H9 (cell line): ENCODE measurements at regions not wholly inside any gene's neighbourhood (a gene's known extent, or its start where the extent isn't known, plus 50 kb on each side); places are given as distances from the start of the nearest gene placed in this dataset.
"Not testable (repeated sequence)": the region's sequence is repeated elsewhere in the genome, so short reads cannot be mapped to it uniquely, and the experiment has no call there.

ENCODE experiments used
- DNase-seq: peaks from one replicate; pipeline ENCODE4 v3.0.0-alpha.2; 2017
- H2AFZ ChIP-seq: one replicate; pipeline ENCODE4 v1.6.1; 2013; ENCODE audit warnings: mild to moderate bottlenecking, low read length, control low read depth, moderate library complexity
- H2AK5ac ChIP-seq: 2 replicates; pipeline ENCODE4 v1.6.1; 2013; ENCODE audit warnings: low read length, control low read depth, mixed read lengths; ENCODE audit not compliant: insufficient read length
- H2BK120ac ChIP-seq: one replicate; pipeline ENCODE4 v1.6.1; 2013; ENCODE audit warnings: low read depth, mild to moderate bottlenecking, low read length, control low read depth, inconsistent platforms; ENCODE audit not compliant: poor library complexity, severe bottlenecking
- H2BK12ac ChIP-seq: 2 replicates; pipeline ENCODE4 v1.6.1; 2013; ENCODE audit warnings: low read length, control low read depth, mixed read lengths, low read depth; ENCODE audit not compliant: insufficient read length
- H2BK15ac ChIP-seq: 2 replicates; pipeline ENCODE4 v1.6.1; 2013; ENCODE audit warnings: low read depth, low read length, control low read depth
- H2BK20ac ChIP-seq: one replicate; pipeline ENCODE4 v1.6.1; 2013; ENCODE audit warnings: low read depth, mild to moderate bottlenecking, low read length, control low read depth, inconsistent platforms; ENCODE audit not compliant: poor library complexity, severe bottlenecking
- H2BK5ac ChIP-seq: 2 replicates; pipeline ENCODE4 v1.6.1; 2013; ENCODE audit warnings: low read length, control low read depth, mixed read lengths; ENCODE audit not compliant: insufficient read length
- H3K14ac ChIP-seq: 2 replicates; pipeline ENCODE4 v1.6.1; 2013; ENCODE audit warnings: low read length, control low read depth; ENCODE audit not compliant: insufficient read depth
- H3K18ac ChIP-seq: 2 replicates; pipeline ENCODE4 v1.6.1; 2013; ENCODE audit warnings: low read depth, mild to moderate bottlenecking, mixed read lengths, low read length, control low read depth; ENCODE audit not compliant: insufficient read length
- H3K23ac ChIP-seq: 2 replicates; pipeline ENCODE4 v1.6.1; 2013; ENCODE audit warnings: low read length, control low read depth, mixed read lengths, low read depth; ENCODE audit not compliant: insufficient read length
- H3K23me2 ChIP-seq: 2 replicates; pipeline ENCODE4 v1.6.1; 2013; ENCODE audit warnings: low read depth, mild to moderate bottlenecking, mixed read lengths, low read length, control low read depth; ENCODE audit not compliant: insufficient read length, poor library complexity, severe bottlenecking
- H3K27ac ChIP-seq: 2 replicates; pipeline ENCODE4 v1.5.1; 2013; ENCODE audit warnings: low read length, control low read depth, mixed read lengths, low read depth; ENCODE audit not compliant: insufficient read length
- H3K27me3 ChIP-seq: 2 replicates; pipeline ENCODE4 v1.6.1; 2013; ENCODE audit warnings: low read length, control low read depth, inconsistent platforms; ENCODE audit not compliant: insufficient read depth
- H3K4ac ChIP-seq: 2 replicates; pipeline ENCODE4 v1.6.1; 2013; ENCODE audit warnings: low read depth, mild to moderate bottlenecking, control low read depth, inconsistent platforms, low read length, moderate library complexity
- H3K4me1 ChIP-seq: 2 replicates; pipeline ENCODE4 v1.6.1; 2013; ENCODE audit warnings: low read length, control low read depth, inconsistent platforms; ENCODE audit not compliant: insufficient read depth
- H3K4me2 ChIP-seq: 2 replicates; pipeline ENCODE4 v1.6.1; 2013; ENCODE audit warnings: low read length, control low read depth, mixed read lengths; ENCODE audit not compliant: insufficient read length, insufficient read depth
- H3K56ac ChIP-seq: 2 replicates; pipeline ENCODE4 v1.6.1; 2013; ENCODE audit warnings: low read depth, mild to moderate bottlenecking, mixed read lengths, low read length, control low read depth; ENCODE audit not compliant: insufficient read length
- H3K79me1 ChIP-seq: 2 replicates; pipeline ENCODE4 v1.6.1; 2013; ENCODE audit warnings: low read depth, mild to moderate bottlenecking, moderate library complexity, low read length, control low read depth, inconsistent platforms; ENCODE audit not compliant: insufficient read depth, poor library complexity, severe bottlenecking
- H3K79me2 ChIP-seq: 2 replicates; pipeline ENCODE4 v1.6.1; 2013; ENCODE audit warnings: low read length, control low read depth, inconsistent platforms; ENCODE audit not compliant: insufficient read depth
- H3K9ac ChIP-seq: 2 replicates; pipeline ENCODE4 v1.6.1; 2013; ENCODE audit warnings: low read length, control low read depth, mixed read lengths; ENCODE audit not compliant: insufficient read length; ENCODE audit errors: extremely low read depth
- H3K9me3 ChIP-seq: one replicate; pipeline ENCODE4 v1.6.1; 2013; ENCODE audit warnings: low read depth, low read length, inconsistent platforms; ENCODE audit not compliant: control insufficient read depth
- H3T11ph ChIP-seq: one replicate; pipeline ENCODE4 v1.6.1; 2013; ENCODE audit warnings: mild to moderate bottlenecking, low read length, control low read depth, inconsistent platforms
- H4K20me1 ChIP-seq: one replicate; pipeline ENCODE4 v1.6.1; 2013; ENCODE audit not compliant: control insufficient read depth, insufficient read length, insufficient read depth
- H4K5ac ChIP-seq: 2 replicates; pipeline ENCODE4 v1.6.1; 2013; ENCODE audit warnings: low read depth, mild to moderate bottlenecking, mixed read lengths, low read length, control low read depth; ENCODE audit not compliant: insufficient read length
- H4K8ac ChIP-seq: replicated peaks from 2 replicates; pipeline ENCODE4 v1.6.1; 2013; ENCODE audit warnings: low read length, control low read depth, mixed read lengths, low read depth; ENCODE audit not compliant: insufficient read length
- H4K91ac ChIP-seq: 2 replicates; pipeline ENCODE4 v1.6.1; 2013; ENCODE audit warnings: low read depth, mild to moderate bottlenecking, moderate library complexity, mixed read lengths, low read length, control low read depth; ENCODE audit not compliant: insufficient read length
- H3K27ac Mint-ChIP-seq, 3 experiments: 2 replicates in 2 of 3; 3 replicates in 1 of 3; pipeline ENCODE4 v1.8.0; 2020 to 2021; ENCODE audit warnings: mixed read lengths in 3 of 3, mild to moderate bottlenecking in 1 of 3, moderate library complexity in 1 of 3
- H3K27me3 Mint-ChIP-seq: 2 replicates; pipeline ENCODE4 v1.8.0; 2021; ENCODE audit warnings: low read depth, mild to moderate bottlenecking, moderate library complexity, mixed read lengths
- H3K36me3 Mint-ChIP-seq, 3 experiments: 2 replicates in 2 of 3; 3 replicates in 1 of 3; pipeline ENCODE4 v1.8.0; 2020 to 2021; ENCODE audit warnings: low read depth in 3 of 3, mixed read lengths in 3 of 3; ENCODE audit not compliant: insufficient read depth in 1 of 3
- H3K4me1 Mint-ChIP-seq, 2 experiments: 2 replicates each; pipeline ENCODE4 v1.8.0; 2020; ENCODE audit warnings: mixed read lengths in 2 of 2
- H3K4me3 Mint-ChIP-seq, 2 experiments: 2 replicates in 1 of 2; 3 replicates in 1 of 2; pipeline ENCODE4 v1.8.0; 2020 to 2021; ENCODE audit warnings: mild to moderate bottlenecking in 2 of 2, mixed read lengths in 2 of 2, moderate library complexity in 1 of 2
- H3K9me3 Mint-ChIP-seq, 2 experiments: 2 replicates in 1 of 2; 3 replicates in 1 of 2; pipeline ENCODE4 v1.8.0; 2020; ENCODE audit warnings: mild to moderate bottlenecking in 2 of 2, mixed read lengths in 2 of 2, moderate library complexity in 1 of 2
- WGBS: extraction: QIAGEN DNeasy Blood & Tissue Kit; methylation state at CpG from one replicate; pipeline ENCODE4 v1.1.7; 2013; ENCODE audit warnings: missing lambda C conversion rate, low lambda C conversion rate, mixed read lengths; ENCODE audit not compliant: insufficient read length; ENCODE audit errors: extremely low coverage; 5-methylcytosine and 5-hydroxymethylcytosine counted together

- H3T11ph ChIP-seq, H3K79me2 ChIP-seq, H2BK20ac ChIP-seq, H2BK12ac ChIP-seq, H3K27me3 Mint-ChIP-seq, H3K4me1 ChIP-seq, H3K79me1 ChIP-seq, H3K27ac ChIP-seq, H3K18ac ChIP-seq, H2AFZ ChIP-seq, H3K56ac ChIP-seq, H3K4me1 Mint-ChIP-seq, DNase-seq, H3K23me2 ChIP-seq, H3K23ac ChIP-seq, H2AK5ac ChIP-seq, H2BK15ac ChIP-seq, H3K14ac ChIP-seq, H3K9ac ChIP-seq, H3K27ac Mint-ChIP-seq, H3K4me3 Mint-ChIP-seq, H3K4ac ChIP-seq, H3K4me2 ChIP-seq, H3K27me3 ChIP-seq, H4K5ac ChIP-seq, H2BK120ac ChIP-seq, H4K91ac ChIP-seq, H4K8ac ChIP-seq, H4K20me1 ChIP-seq, H2BK5ac ChIP-seq: not testable (repeated sequence)
- H3K9me3 ChIP-seq: peaks cover 67% of the 10 kb centered on the region
- WGBS: no CpG with 5 or more reads among the region's 3 CpGs
- Mint-ChIP-seq H3K9me3 (peaks cover 74 to 78% of the 10 kb centered on the region in 2 experiments), H3K36me3 (peaks cover 0 to 15% (median 0%) of the 10 kb centered on the region in 3 experiments; a peak in 6 of 7 replicates)
These were observed 2888.0 kb upstream of the TEKT4 start for GRCh38 chr2:91983257-91983656.

GRCh38 chr2:91983696-91984095 is 2887.5 kb upstream of the TEKT4 start:
- not testable (repeated sequence) for H3K27ac ChIP-seq, H2BK15ac ChIP-seq, H3K23me2 ChIP-seq, H3K27ac Mint-ChIP-seq, H3K4me1 Mint-ChIP-seq, H3K79me2 ChIP-seq, H2BK20ac ChIP-seq, DNase-seq, H3T11ph ChIP-seq, H3K18ac ChIP-seq, H3K56ac ChIP-seq, H2BK12ac ChIP-seq, H3K79me1 ChIP-seq, H2BK5ac ChIP-seq, H4K20me1 ChIP-seq, H2AFZ ChIP-seq, H3K9ac ChIP-seq, H3K4ac ChIP-seq, H2AK5ac ChIP-seq, H3K4me2 ChIP-seq, H4K91ac ChIP-seq, H3K23ac ChIP-seq, H4K5ac ChIP-seq, H3K27me3 Mint-ChIP-seq, H3K4me1 ChIP-seq, H2BK120ac ChIP-seq, H4K8ac ChIP-seq, H3K14ac ChIP-seq, H3K27me3 ChIP-seq, H3K4me3 Mint-ChIP-seq
- no CpG with 5 or more reads among the region's 2 CpGs for WGBS
- H3K9me3 Mint-ChIP-seq: peaks cover 72 to 76% of the 10 kb centered on the region in 2 experiments
- peaks cover 0 to 15% (median 0%) of the 10 kb centered on the region in 3 experiments; a peak in 6 of 7 replicates for H3K36me3 Mint-ChIP-seq
- H3K9me3 ChIP-seq: peaks cover 67% of the 10 kb centered on the region
